Endothelial cell of umbilical vein (primary cell): ENCODE measurements at regions not wholly inside any gene's neighbourhood (a gene's known extent, or its start where the extent isn't known, plus 50 kb on each side); places are given as distances from the start of the nearest gene placed in this dataset.

Experiments used
- BruUV-seq: library from RNA; stranded (reverse); fragments of 400-500 nt; replicated peaks from 2 replicates; lab custom pipeline; 2021; lab: Mats Ljungman, UMichigan
- CTCF ChIA-PET: fragments of 300-600, 350-600 bp; sonication (Branson Sonifier 250); formaldehyde crosslinking; loops from one replicate; lab custom pipeline; 2021; ENCODE audit warnings: antibody characterized with exemption, inconsistent platforms; lab: Charles Lee
- POLR2A ChIA-PET: fragments of 300-600, 350-600 bp; sonication (Branson Sonifier 250); formaldehyde crosslinking; loops from one replicate; lab custom pipeline; 2021; ENCODE audit warnings: antibody characterized with exemption, inconsistent platforms; lab: Charles Lee
- DNase-seq: peaks from one replicate; pipeline ENCODE4 v3.0.0-alpha.2; 2011; ENCODE audit warnings: low read depth, low spot score
- FAIRE-seq: peaks from 2 replicates; lab custom pipeline; 2011; peaks lifted over from hg19 to GRCh38; lab: Jason Lieb, UNC
- H2AFZ ChIP-seq: 2 replicates; pipeline ENCODE4 v1.6.0; 2012; ENCODE audit warnings: low read depth, low read length, control low read depth, inconsistent platforms
- H3K27ac ChIP-seq: 2 replicates; pipeline ENCODE4 v1.5.1; 2011; ENCODE audit warnings: low read depth, mild to moderate bottlenecking, control low read depth, low read length, moderate library complexity; ENCODE audit not compliant: insufficient read depth
- H3K27me3 ChIP-seq, 2 experiments: 2 replicates each; pipeline versions ENCODE4 v1.6.0 to v1.6.1; 2011; ENCODE audit warnings: low read length in 2 of 2, mixed read lengths in 1 of 2; ENCODE audit not compliant: control insufficient read depth in 2 of 2, insufficient read depth in 2 of 2
- H3K36me3 ChIP-seq, 2 experiments: 2 replicates in 1 of 2; 3 replicates in 1 of 2; pipeline ENCODE4 v1.5.1; 2011; ENCODE audit warnings: low read length in 2 of 2, mild to moderate bottlenecking in 1 of 2, moderate library complexity in 1 of 2; ENCODE audit not compliant: control insufficient read depth in 2 of 2, insufficient read depth in 2 of 2; ENCODE audit errors: extremely low read depth in 1 of 2
- H3K4me1 ChIP-seq: 3 replicates; pipeline ENCODE4 v1.5.1; 2011; ENCODE audit warnings: mild to moderate bottlenecking, low read length; ENCODE audit not compliant: control insufficient read depth, insufficient read depth; ENCODE audit errors: extremely low read depth
- H3K4me2 ChIP-seq: 2 replicates; pipeline ENCODE4 v1.6.1; 2011; ENCODE audit warnings: low read length, control low read depth, mixed read lengths; ENCODE audit not compliant: insufficient read depth
- H3K4me3 ChIP-seq, 3 experiments: fragments of 200-600 bp in 1 of 3; sonication (generic), shearing (Covaris generic) in 1 of 3; replicated peaks in 1 of 3; 2 replicates each; pipeline ENCODE4 v1.5.1; 2011 to 2016; ENCODE audit warnings: control low read depth in 3 of 3, low read length in 3 of 3, mild to moderate bottlenecking in 2 of 3, inconsistent platforms in 1 of 3, low read depth in 1 of 3, moderate library complexity in 1 of 3; ENCODE audit not compliant: insufficient read depth in 1 of 3
- H3K79me2 ChIP-seq: 2 replicates; pipeline ENCODE4 v1.6.0; 2012; ENCODE audit warnings: low read length, inconsistent platforms; ENCODE audit not compliant: control insufficient read depth, insufficient read depth
- H3K9ac ChIP-seq: replicated peaks from 2 replicates; pipeline ENCODE3; 2011; ENCODE audit warnings: low read length, control low read depth; ENCODE audit not compliant: insufficient read depth; ENCODE audit errors: extremely low read depth
- H3K9me1 ChIP-seq: replicated peaks from 3 replicates; pipeline ENCODE4 v1.6.0; 2011; ENCODE audit warnings: mild to moderate bottlenecking, low read length; ENCODE audit not compliant: control insufficient read depth, insufficient read depth; ENCODE audit errors: extremely low read depth
- H3K9me3 ChIP-seq: replicated peaks from 2 replicates; pipeline ENCODE4 v1.5.1; 2012; ENCODE audit warnings: low read length, inconsistent platforms; ENCODE audit not compliant: control insufficient read depth, insufficient read depth
- H4K20me1 ChIP-seq: replicated peaks from 2 replicates; pipeline ENCODE3; 2011; ENCODE audit warnings: mild to moderate bottlenecking, low read length; ENCODE audit not compliant: control insufficient read depth, insufficient read depth; ENCODE audit errors: extremely low read depth
- CTCF ChIP-seq, 2 donors: IDR thresholded peaks; 1 replicate in 1 of 2; 2 replicates in 1 of 2; pipeline ENCODE4 v1.5.1; 2011; ENCODE audit warnings: low read length in 2 of 2, mild to moderate bottlenecking in 2 of 2, moderate library complexity in 2 of 2, control low read depth in 1 of 2, inconsistent platforms in 1 of 2, low read depth in 1 of 2; ENCODE audit not compliant: insufficient read depth in 1 of 2; ENCODE audit errors: extremely low read depth in 1 of 2
- EZH2 ChIP-seq: IDR thresholded peaks from 2 replicates; pipeline ENCODE4 v1.6.1; 2012; ENCODE audit warnings: borderline replicate concordance, low read depth, mild to moderate bottlenecking, moderate library complexity, low read length, inconsistent platforms; ENCODE audit not compliant: severe bottlenecking
- FOS ChIP-seq: IDR thresholded peaks from 2 replicates; pipeline ENCODE4 v1.6.1; 2011; ENCODE audit warnings: mild to moderate bottlenecking, low read length, moderate library complexity, borderline replicate concordance; ENCODE audit not compliant: insufficient read depth
- JUN ChIP-seq: IDR thresholded peaks from 2 replicates; pipeline ENCODE4 v1.6.1; 2011; ENCODE audit warnings: borderline replicate concordance, low read depth; ENCODE audit not compliant: insufficient read length, insufficient read depth
- MAX ChIP-seq: IDR thresholded peaks from 2 replicates; pipeline ENCODE4 v1.6.1; 2011; ENCODE audit not compliant: insufficient read depth, insufficient read length
- MYC ChIP-seq: IDR thresholded peaks from one replicate; pipeline ENCODE4 v1.6.1; 2011; ENCODE audit warnings: mild to moderate bottlenecking, low read depth, low read length
- POLR2A ChIP-seq: IDR thresholded peaks from 2 replicates; pipeline ENCODE4 v1.6.1; 2012; ENCODE audit warnings: low read depth, mild to moderate bottlenecking, control low read depth, low read length
- POLR2AphosphoS5 ChIP-seq: IDR thresholded peaks from 2 replicates; pipeline ENCODE4 v1.6.1; 2012; ENCODE audit warnings: low read depth, mild to moderate bottlenecking, control low read depth, low read length, moderate library complexity; ENCODE audit not compliant: insufficient read depth
- dilution Hi-C: fragments of 300-500 bp; cut with MboI; formaldehyde crosslinking; loops from one replicate; pipeline ENCODE4 v1.15.0; 2019; ENCODE audit warnings: low sequenced_read_pairs; ENCODE audit not compliant: extremely low pct_ligation_motif_present
- intact Hi-C: fragments of 100-400 bp; cut with micrococcal nuclease; formaldehyde crosslinking; loops from one replicate; pipeline ENCODE4 v1.10.0; 2022

- H2AFZ ChIP-seq: no peak overlapping the region
- H3K9me3 ChIP-seq: peaks cover 12% of the 10 kb centered on the region
- BruUV-seq: no TSS peak
- no peak overlapping the region for H3K4me3 ChIP-seq
- no peaks in the 10 kb centered on the region for H3K79me2 ChIP-seq
- H3K36me3 ChIP-seq: no peaks in the 10 kb centered on the region
- no peak for DNase-seq
- H3K9ac ChIP-seq: no peak overlapping the region
- CTCF ChIA-PET: no interaction called here
- TF ChIP-seq POLR2A: no peak
- dilution Hi-C loops (no loop called here), intact Hi-C loops (no loop called here)
- no peaks in the 10 kb centered on the region for H3K27me3 ChIP-seq
- H3K9me1 ChIP-seq: no peaks in the 10 kb centered on the region
- no peak for FAIRE-seq
- H3K27ac ChIP-seq: no peak overlapping the region
- POLR2A ChIA-PET: no interaction called here
- no peaks in the 10 kb centered on the region for H4K20me1 ChIP-seq
- no peak overlapping the region for H3K4me2 ChIP-seq
- no peaks in the 10 kb centered on the region for H3K4me1 ChIP-seq
Measured at GRCh38 chr10:130513686-130514476, 377.7 kb downstream of the GLRX3 start.

GRCh38 chr10:130515670-130516069 is 379.5 kb downstream of the GLRX3 start:
- no peaks in the 10 kb centered on the region for H3K9me1 ChIP-seq
- TF ChIP-seq MAX (no peak), EZH2 (no peak), FOS (no peak), MYC (no peak), CTCF (IDR thresholded peaks at IDR 0.05; ENCODE audit: extremely low read depth in 1 of 2, insufficient read depth in 1 of 2, low read depth in 1 of 2, low read length in 2 of 2) (no peak), POLR2A (no peak), JUN (no peak), POLR2AphosphoS5 (no peak)
- H3K9ac ChIP-seq: no peak overlapping the region
- H3K4me1 ChIP-seq: no peaks in the 10 kb centered on the region
- ChIA-PET POLR2A (no interaction called here), CTCF (no interaction called here)
- no peaks in the 10 kb centered on the region for H3K79me2 ChIP-seq
- no peak overlapping the region for H3K4me2 ChIP-seq
- intact Hi-C loops (no loop called here), dilution Hi-C loops (no loop called here)
- DNase-seq: no peak
- no peak overlapping the region for H3K4me3 ChIP-seq
- no peaks in the 10 kb centered on the region for H4K20me1 ChIP-seq
- H2AFZ ChIP-seq: no peak overlapping the region
- no peaks in the 10 kb centered on the region for H3K36me3 ChIP-seq
- FAIRE-seq: no peak
- no TSS peak for BruUV-seq
- H3K27me3 ChIP-seq: no peaks in the 10 kb centered on the region
- H3K9me3 ChIP-seq: peaks cover 10% of the 10 kb centered on the region
- H3K27ac ChIP-seq: no peak overlapping the region
